Activated CD8-positive, alpha-beta T cell treated with anti-CD3 and anti-CD28 coated beads for 36 hours (primary cell): ENCODE measurements at regions not wholly inside any gene's neighbourhood (a gene's known extent, or its start where the extent isn't known, plus 50 kb on each side); places are given as distances from the start of the nearest gene placed in this dataset.

Source experiments
- ATAC-seq: fragments of 200-7000 bp; cut with Tn5 transposase; one replicate; pipeline ENCODE4 v1.10.0; 2021; ENCODE audit warnings: mild to moderate bottlenecking, moderate library complexity
- CTCF ChIA-PET: fragments of 350-600 bp; sonication (Branson Sonifier 250); formaldehyde crosslinking; loops from one replicate; lab custom pipeline; 2021; ENCODE audit warnings: antibody characterized with exemption; lab: Charles Lee
- POLR2A ChIA-PET: fragments of 350-600 bp; sonication (Branson Sonifier 250); formaldehyde crosslinking; loops from one replicate; lab custom pipeline; 2021; ENCODE audit warnings: antibody characterized with exemption; lab: Charles Lee
- DNase-seq: peaks from one replicate; pipeline ENCODE4 v3.0.0-alpha.2; 2020
- H3K27ac Mint-ChIP-seq: one replicate; pipeline ENCODE4 v1.8.0; 2021; ENCODE audit warnings: mild to moderate bottlenecking, mixed read lengths
- H3K27me3 Mint-ChIP-seq: one replicate; pipeline ENCODE4 v1.8.0; 2021; ENCODE audit warnings: mixed read lengths
- H3K36me3 Mint-ChIP-seq: one replicate; pipeline ENCODE4 v1.8.0; 2021; ENCODE audit warnings: low read depth, mixed read lengths
- H3K4me1 Mint-ChIP-seq: one replicate; pipeline ENCODE4 v1.8.0; 2021; ENCODE audit warnings: low read depth, mixed read lengths
- H3K4me3 Mint-ChIP-seq: one replicate; pipeline ENCODE4 v1.8.0; 2021; ENCODE audit warnings: mild to moderate bottlenecking, moderate library complexity, mixed read lengths
- H3K9me3 Mint-ChIP-seq: one replicate; pipeline ENCODE4 v1.8.0; 2021; ENCODE audit warnings: mixed read lengths
- CTCF ChIP-seq: fragments of 200-600 bp; IDR thresholded peaks from one replicate; pipeline ENCODE4 v1.8.0; 2022; ENCODE audit warnings: antibody characterized with exemption, mild to moderate bottlenecking
- intact Hi-C: fragments of 100-400 bp; cut with micrococcal nuclease; formaldehyde crosslinking; loops from one replicate; pipeline ENCODE4 v1.10.0; 2022

- TF ChIP-seq CTCF, result no peak
- Mint-ChIP-seq H3K27me3 (peaks cover 27% of the 10 kb centered on the region), H3K27ac (no peak overlapping the region), H3K4me1 (no peaks in the 10 kb centered on the region), H3K36me3 (no peaks in the 10 kb centered on the region), H3K4me3 (no peak overlapping the region), H3K9me3 (no peaks in the 10 kb centered on the region)
- CTCF ChIA-PET, result interaction anchor here (1.4 to 1.8 kb wide), 2 partner anchors 16 to 135 kb away, joined by 4 to 5 read pairs; no protein-coding TSS in a partner anchor
- ATAC-seq (no peak), DNase-seq (no peak)
- POLR2A ChIA-PET, result no interaction called here
- intact Hi-C loops, result no loop called here
These were observed 82.4 kb upstream of the SMYD2 start for GRCh38 chr1:214198571-214198970.

- H3K27me3 Mint-ChIP-seq, result peaks cover 25% of the 10 kb centered on the region
- DNase-seq (no peak), ATAC-seq (no peak)
- H3K4me1 Mint-ChIP-seq, result no peaks in the 10 kb centered on the region
- H3K27ac Mint-ChIP-seq, result no peak overlapping the region
- H3K9me3 Mint-ChIP-seq, result no peaks in the 10 kb centered on the region
- no peak overlapping the region for H3K4me3 Mint-ChIP-seq
- ChIA-PET POLR2A (no interaction called here), CTCF (interaction anchor here (1.0 to 1.5 kb wide), 3 partner anchors 12 to 132 kb away, joined by 3 to 8 read pairs (median 5); no protein-coding TSS in a partner anchor)
- TF ChIP-seq CTCF, result no peak
- intact Hi-C loops, result no loop called here
- H3K36me3 Mint-ChIP-seq, result no peaks in the 10 kb centered on the region
These were observed 81.4 kb upstream of the SMYD2 start for GRCh38 chr1:214199585-214199984.

DNA sequence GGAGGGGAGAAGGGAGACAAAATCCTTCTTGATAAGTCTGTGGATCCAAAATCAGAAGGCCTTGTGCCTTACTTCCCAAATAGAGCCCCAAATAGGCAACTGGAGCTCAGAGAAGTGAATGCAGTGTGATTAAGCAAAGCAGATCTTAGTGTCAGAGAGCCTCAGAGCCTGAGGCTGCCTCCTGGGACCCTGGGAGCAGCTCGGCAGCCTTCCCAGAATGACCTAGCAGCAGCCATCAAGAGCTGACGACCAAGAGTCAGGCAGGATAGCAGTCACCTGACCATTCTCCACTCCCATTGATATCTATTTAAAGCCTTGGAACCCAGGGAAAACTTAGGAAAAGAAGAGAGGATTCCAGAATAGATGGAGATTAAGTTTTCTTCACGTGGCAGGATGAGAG is 78.0 kb upstream of the SMYD2 start:
- no peak for TF ChIP-seq CTCF
- no peaks in the 10 kb centered on the region for H3K36me3 Mint-ChIP-seq
- CTCF ChIA-PET, result interaction anchor here (1.5 kb wide), 1 partner anchor 126 kb away, joined by 4 read pairs; no protein-coding TSS in a partner anchor
- H3K4me1 Mint-ChIP-seq, result no peaks in the 10 kb centered on the region
- H3K4me3 Mint-ChIP-seq, result no peak overlapping the region
- DNase-seq (no peak), ATAC-seq (no peak)
- no peaks in the 10 kb centered on the region for H3K9me3 Mint-ChIP-seq
- no peak overlapping the region for H3K27ac Mint-ChIP-seq
- H3K27me3 Mint-ChIP-seq, result peaks cover 18% of the 10 kb centered on the region
- intact Hi-C loops, result no loop called here
- POLR2A ChIA-PET, result no interaction called here

DNA sequence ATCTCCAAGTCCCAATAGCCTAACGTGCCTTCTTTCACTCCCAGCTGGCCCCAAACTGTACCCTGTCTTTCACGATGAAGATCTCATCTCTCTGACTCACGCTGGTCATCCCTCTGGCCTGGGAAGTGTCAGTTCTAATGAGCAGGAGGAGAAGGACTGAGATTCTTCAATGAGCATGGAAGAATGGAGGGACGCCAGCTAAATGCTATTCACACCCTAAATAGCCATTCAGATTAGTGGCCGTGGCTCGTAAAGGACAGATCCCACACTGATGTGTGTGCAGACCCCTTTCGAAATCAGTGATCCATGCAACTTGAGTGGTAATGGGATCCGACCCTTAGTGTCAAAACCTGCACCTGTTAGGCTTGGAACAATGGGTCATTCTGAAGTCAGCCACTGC is 75.9 kb upstream of the SMYD2 start:
- no peaks in the 10 kb centered on the region for H3K9me3 Mint-ChIP-seq
- H3K4me1 Mint-ChIP-seq, result no peaks in the 10 kb centered on the region
- ChIA-PET POLR2A (no interaction called here), CTCF (no interaction called here)
- no peaks in the 10 kb centered on the region for H3K36me3 Mint-ChIP-seq
- ATAC-seq, result no peak
- H3K4me3 Mint-ChIP-seq, result no peak overlapping the region
- TF ChIP-seq CTCF, result no peak
- DNase-seq, result no peak
- intact Hi-C loops, result no loop called here
- no peak overlapping the region for H3K27ac Mint-ChIP-seq
- H3K27me3 Mint-ChIP-seq, result peaks cover 11% of the 10 kb centered on the region

DNA sequence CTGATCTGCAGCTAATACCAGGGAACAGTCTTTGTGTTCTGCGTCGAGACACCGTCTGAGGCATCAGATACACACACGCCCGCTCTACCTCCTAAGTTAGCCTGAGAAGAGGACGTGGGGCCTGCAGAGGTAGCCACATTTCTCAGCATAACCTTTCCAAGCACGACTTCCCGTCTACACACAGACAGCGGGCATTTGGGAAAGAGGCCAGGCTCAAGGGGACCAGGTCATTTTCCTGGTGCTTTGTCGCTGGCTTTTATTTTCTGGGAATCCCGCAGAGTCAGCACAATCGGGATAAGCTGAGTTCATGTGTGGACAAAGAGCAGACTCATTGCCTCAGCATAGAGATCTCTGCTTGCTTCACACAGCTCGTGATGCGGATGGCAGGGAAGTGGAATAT is 72.5 kb upstream of the SMYD2 start:
- DNase-seq (no peak), ATAC-seq (no peak)
- POLR2A ChIA-PET, result no interaction called here
- CTCF ChIA-PET, result interaction anchor here (2.5 to 3.3 kb wide), 3 partner anchors 53 to 123 kb away, joined by 6 to 14 read pairs (median 10); no protein-coding TSS in a partner anchor
- no peak overlapping the region for H3K4me3 Mint-ChIP-seq
- no peaks in the 10 kb centered on the region for H3K9me3 Mint-ChIP-seq
- H3K4me1 Mint-ChIP-seq, result no peaks in the 10 kb centered on the region
- intact Hi-C loops, result no loop called here
- no peak overlapping the region for H3K27ac Mint-ChIP-seq
- no peaks in the 10 kb centered on the region for H3K36me3 Mint-ChIP-seq
- peaks cover 2% of the 10 kb centered on the region for H3K27me3 Mint-ChIP-seq
- TF ChIP-seq CTCF, result no peak
